ENCODE measurements at regions not wholly inside any gene's neighbourhood (a gene's known extent, or its start where the extent isn't known, plus 50 kb on each side); places are given as distances from the start of the nearest gene placed in this dataset.

DNA sequence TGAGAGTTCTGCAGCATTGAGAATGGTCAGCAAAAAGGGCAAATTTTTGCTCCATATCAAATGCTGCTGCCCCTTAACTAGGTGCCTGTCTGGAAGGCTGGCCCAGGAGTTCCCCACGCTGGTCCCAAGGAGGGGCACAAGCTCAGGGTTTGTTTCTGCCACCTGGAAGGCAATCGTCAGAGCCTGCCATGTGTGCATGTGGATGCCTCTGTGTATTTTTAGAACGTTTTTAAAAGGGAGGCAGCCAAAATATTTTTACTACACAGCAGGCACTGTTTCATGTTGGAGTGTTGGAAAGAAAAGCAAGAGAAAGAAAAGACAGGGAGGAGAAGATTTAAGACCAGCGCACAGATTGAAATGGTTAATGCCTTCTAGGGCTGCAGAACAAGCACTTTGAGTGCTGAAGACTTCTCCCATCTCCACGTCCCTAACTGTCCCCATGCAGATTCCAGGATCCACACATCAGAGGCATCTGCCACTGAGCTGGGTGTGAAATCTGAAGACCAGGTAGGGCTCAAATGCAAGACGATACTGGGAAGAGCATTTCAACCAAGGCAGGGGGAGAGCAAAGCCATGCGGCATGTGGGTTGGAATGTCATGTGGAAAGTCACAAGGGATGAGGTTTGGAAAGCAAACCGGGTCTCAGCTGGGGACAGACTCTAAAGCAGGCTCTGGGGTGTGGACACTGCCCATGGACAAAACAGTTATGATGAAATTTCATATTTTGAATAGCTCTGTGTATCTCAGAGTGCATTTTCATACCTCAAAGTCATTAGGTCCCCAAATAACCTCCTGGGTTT, 557.2 kb downstream of the BCL11B start:
- Mint-ChIP-seq H3K36me3 (ENCODE audit: unreplicated experiment) (no peaks in the 10 kb centered on the region), H3K27ac (ENCODE audit: unreplicated experiment) (no peak overlapping the region), H3K9me3 (ENCODE audit: unreplicated experiment) (peaks cover 3% of the 10 kb centered on the region), H3K4me1 (ENCODE audit: low read depth, unreplicated experiment) (no peaks in the 10 kb centered on the region), H3K4me3 (ENCODE audit: unreplicated experiment) (no peak overlapping the region), H3K27me3 (ENCODE audit: unreplicated experiment) (peaks cover 6% of the 10 kb centered on the region)
- TF ChIP-seq, protein P1, sequence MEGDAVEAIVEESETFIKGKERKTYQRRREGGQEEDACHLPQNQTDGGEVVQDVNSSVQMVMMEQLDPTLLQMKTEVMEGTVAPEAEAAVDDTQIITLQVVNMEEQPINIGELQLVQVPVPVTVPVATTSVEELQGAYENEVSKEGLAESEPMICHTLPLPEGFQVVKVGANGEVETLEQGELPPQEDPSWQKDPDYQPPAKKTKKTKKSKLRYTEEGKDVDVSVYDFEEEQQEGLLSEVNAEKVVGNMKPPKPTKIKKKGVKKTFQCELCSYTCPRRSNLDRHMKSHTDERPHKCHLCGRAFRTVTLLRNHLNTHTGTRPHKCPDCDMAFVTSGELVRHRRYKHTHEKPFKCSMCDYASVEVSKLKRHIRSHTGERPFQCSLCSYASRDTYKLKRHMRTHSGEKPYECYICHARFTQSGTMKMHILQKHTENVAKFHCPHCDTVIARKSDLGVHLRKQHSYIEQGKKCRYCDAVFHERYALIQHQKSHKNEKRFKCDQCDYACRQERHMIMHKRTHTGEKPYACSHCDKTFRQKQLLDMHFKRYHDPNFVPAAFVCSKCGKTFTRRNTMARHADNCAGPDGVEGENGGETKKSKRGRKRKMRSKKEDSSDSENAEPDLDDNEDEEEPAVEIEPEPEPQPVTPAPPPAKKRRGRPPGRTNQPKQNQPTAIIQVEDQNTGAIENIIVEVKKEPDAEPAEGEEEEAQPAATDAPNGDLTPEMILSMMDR (IDR thresholded peaks at IDR 0.05; ENCODE audit: partially characterized antibody, unreplicated experiment) = no peak
- no peak for DNase-seq

DNA sequence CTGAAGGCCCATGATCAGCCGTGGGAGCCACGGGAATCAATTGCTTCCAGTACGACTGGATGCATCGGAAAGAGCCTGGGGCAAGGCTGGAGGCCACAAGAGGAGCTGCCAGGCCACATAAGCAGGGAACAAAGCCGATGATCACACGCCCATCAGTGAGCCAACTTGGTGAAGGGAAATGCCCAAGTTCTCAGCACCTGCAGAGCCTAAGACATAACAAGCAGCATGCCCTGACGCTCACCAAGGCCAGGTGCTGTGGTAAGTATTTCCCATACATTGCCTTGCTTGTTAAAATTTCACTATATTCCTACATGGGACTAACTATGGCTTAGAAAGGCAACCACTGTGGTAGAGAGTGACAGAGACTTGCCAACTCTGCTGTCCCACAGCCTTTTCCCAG, 555.9 kb downstream of the BCL11B start:
- peaks cover 1% of the 10 kb centered on the region for H3K9me3 Mint-ChIP-seq (ENCODE audit: unreplicated experiment)
- DNase-seq = no peak
- no peak overlapping the region for H3K4me3 Mint-ChIP-seq (ENCODE audit: unreplicated experiment)
- no peaks in the 10 kb centered on the region for H3K36me3 Mint-ChIP-seq (ENCODE audit: unreplicated experiment)
- H3K27me3 Mint-ChIP-seq (ENCODE audit: unreplicated experiment) = peaks cover 4% of the 10 kb centered on the region
- TF ChIP-seq, protein P1 (IDR thresholded peaks at IDR 0.05; ENCODE audit: partially characterized antibody, unreplicated experiment) = no peak
- H3K27ac Mint-ChIP-seq (ENCODE audit: unreplicated experiment) = no peak overlapping the region
- no peaks in the 10 kb centered on the region for H3K4me1 Mint-ChIP-seq (ENCODE audit: low read depth, unreplicated experiment)

DNA sequence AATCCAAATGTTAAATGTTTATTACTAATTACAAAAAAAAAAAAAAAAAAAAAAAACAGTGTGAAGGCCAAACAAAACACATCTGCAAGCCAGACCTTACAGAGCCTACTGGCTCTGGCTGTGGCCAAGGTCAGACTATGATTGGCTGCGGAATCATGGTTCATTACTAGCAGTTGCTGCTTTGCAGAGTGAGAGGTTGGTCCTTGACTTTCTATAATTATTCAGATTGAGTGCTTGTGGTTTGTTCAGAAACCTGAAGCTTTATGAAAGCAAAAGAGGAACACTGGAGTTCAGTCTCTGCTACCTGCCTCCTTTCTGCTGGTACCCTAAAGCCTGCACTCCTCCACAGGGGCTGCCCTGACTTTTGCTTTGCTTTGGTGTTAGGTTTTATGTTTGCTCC, 550.9 kb downstream of the BCL11B start:
- Mint-ChIP-seq H3K4me3 (ENCODE audit: unreplicated experiment) (no peak overlapping the region), H3K9me3 (ENCODE audit: unreplicated experiment) (no peaks in the 10 kb centered on the region), H3K27me3 (ENCODE audit: unreplicated experiment) (peaks cover 4% of the 10 kb centered on the region), H3K4me1 (ENCODE audit: low read depth, unreplicated experiment) (no peaks in the 10 kb centered on the region), H3K36me3 (ENCODE audit: unreplicated experiment) (no peaks in the 10 kb centered on the region), H3K27ac (ENCODE audit: unreplicated experiment) (no peak overlapping the region)
- TF ChIP-seq, protein P1 (IDR thresholded peaks at IDR 0.05; ENCODE audit: partially characterized antibody, unreplicated experiment) = no peak
- DNase-seq = no peak

DNA sequence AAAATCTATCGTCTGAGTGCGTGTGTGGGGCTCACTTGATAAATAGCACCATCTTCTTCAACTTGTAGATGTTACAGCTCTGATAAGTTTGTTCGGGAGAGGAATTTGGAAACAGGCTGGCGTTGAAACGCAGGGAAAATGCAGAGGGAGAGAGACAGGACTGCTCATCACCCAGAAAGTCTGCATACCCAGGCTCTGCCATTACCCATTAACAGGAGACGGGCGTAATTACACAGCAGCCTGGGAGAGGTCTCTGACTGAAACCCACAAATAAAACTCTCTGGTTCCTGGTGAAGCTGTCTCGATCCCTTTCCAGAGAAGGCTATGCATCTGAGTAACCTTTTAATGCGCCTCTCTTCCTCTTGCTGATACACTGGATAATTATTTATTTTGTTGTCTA, 547.3 kb downstream of the BCL11B start:
- peaks cover 3% of the 10 kb centered on the region for H3K9me3 Mint-ChIP-seq (ENCODE audit: unreplicated experiment)
- H3K27ac Mint-ChIP-seq (ENCODE audit: unreplicated experiment) = no peak overlapping the region
- H3K36me3 Mint-ChIP-seq (ENCODE audit: unreplicated experiment) = no peaks in the 10 kb centered on the region
- DNase-seq = no peak
- H3K4me1 Mint-ChIP-seq (ENCODE audit: low read depth, unreplicated experiment) = no peaks in the 10 kb centered on the region
- TF ChIP-seq, protein P1 (IDR thresholded peaks at IDR 0.05; ENCODE audit: partially characterized antibody, unreplicated experiment) = no peak
- no peaks in the 10 kb centered on the region for H3K27me3 Mint-ChIP-seq (ENCODE audit: unreplicated experiment)
- H3K4me3 Mint-ChIP-seq (ENCODE audit: unreplicated experiment) = no peak overlapping the region

DNA sequence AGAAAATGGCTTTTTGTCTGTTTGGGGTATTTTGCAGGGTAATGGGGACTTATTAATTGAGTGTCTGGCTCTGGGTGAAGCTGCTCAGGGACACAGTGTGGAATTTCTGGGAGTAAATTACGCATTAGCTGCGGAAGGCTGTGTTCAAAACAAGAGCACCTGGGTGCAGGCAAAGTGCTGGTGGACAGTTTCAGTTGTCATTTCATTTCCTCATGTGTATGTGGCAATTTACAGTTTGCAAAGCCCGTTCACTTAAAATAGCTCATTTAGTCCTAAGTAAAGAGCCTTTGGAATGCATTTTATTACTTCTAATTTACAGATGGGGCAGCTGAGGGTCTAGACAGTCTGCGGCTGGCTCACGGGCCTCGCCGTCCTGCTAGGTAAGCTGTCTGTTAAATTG, 546.8 kb downstream of the BCL11B start:
- no peaks in the 10 kb centered on the region for H3K36me3 Mint-ChIP-seq (ENCODE audit: unreplicated experiment)
- H3K9me3 Mint-ChIP-seq (ENCODE audit: unreplicated experiment) = peaks cover 3% of the 10 kb centered on the region
- H3K27ac Mint-ChIP-seq (ENCODE audit: unreplicated experiment) = no peak overlapping the region
- H3K4me1 Mint-ChIP-seq (ENCODE audit: low read depth, unreplicated experiment) = no peaks in the 10 kb centered on the region
- H3K27me3 Mint-ChIP-seq (ENCODE audit: unreplicated experiment) = no peaks in the 10 kb centered on the region
- no peak overlapping the region for H3K4me3 Mint-ChIP-seq (ENCODE audit: unreplicated experiment)
- DNase-seq = no peak
- TF ChIP-seq, protein P1 (IDR thresholded peaks at IDR 0.05; ENCODE audit: partially characterized antibody, unreplicated experiment) = no peak
